HepG2 (cell line): ENCODE measurements at regions not wholly inside any gene's neighbourhood (a gene's known extent, or its start where the extent isn't known, plus 50 kb on each side); places are given as distances from the start of the nearest gene placed in this dataset.

ENCODE experiments used
- BRCA1 ChIP-seq: sonication (generic); formaldehyde crosslinking; IDR thresholded peaks from 2 replicates; pipeline ENCODE4 v1.4.0; 2020; ENCODE audit warnings: missing genetic modification reagents
- CBFB ChIP-seq: sonication (generic); formaldehyde crosslinking; IDR thresholded peaks from 2 replicates; pipeline ENCODE4 v1.4.0; 2020; ENCODE audit warnings: missing genetic modification reagents
- GRHL1 ChIP-seq: sonication (generic); formaldehyde crosslinking; conservative IDR thresholded peaks from 2 replicates; pipeline ENCODE4 v1.8.0; 2022; ENCODE audit warnings: missing genetic modification reagents
- HOMEZ ChIP-seq: IDR thresholded peaks from 2 replicates; pipeline ENCODE4 v1.6.1; 2016; ENCODE audit warnings: low read depth
- MBNL3 ChIP-seq: fragments of 250-450 bp; sonication (Bioruptor Pico); conservative IDR thresholded peaks from 2 replicates; pipeline ENCODE4 v1.8.0; 2022; ENCODE audit warnings: mild to moderate bottlenecking, inconsistent platforms
- MXD1 ChIP-seq: sonication (generic); formaldehyde crosslinking; IDR thresholded peaks from 2 replicates; pipeline ENCODE4 v1.4.0; 2020; ENCODE audit warnings: mild to moderate bottlenecking, missing genetic modification reagents
- MYC ChIP-seq: sonication (generic); formaldehyde crosslinking; IDR thresholded peaks from 2 replicates; pipeline ENCODE4 v1.9.0; 2021; ENCODE audit warnings: missing genetic modification reagents, borderline replicate concordance
- NR2F2 ChIP-seq: IDR thresholded peaks from 2 replicates; pipeline ENCODE4 v1.6.1; 2012; ENCODE audit warnings: low read depth, inconsistent platforms, borderline replicate concordance
- NR2F6 ChIP-seq, 2 experiments: IDR thresholded peaks; 2 replicates each; pipeline ENCODE4 v1.6.1; 2016; ENCODE audit warnings: antibody characterized with exemption in 1 of 2, mild to moderate bottlenecking in 1 of 2
- SIX4 ChIP-seq: sonication (generic); formaldehyde crosslinking; IDR thresholded peaks from 2 replicates; pipeline ENCODE4 v1.4.0; 2020; ENCODE audit warnings: missing genetic modification reagents
- SMYD3 ChIP-seq: sonication (generic); formaldehyde crosslinking; IDR thresholded peaks from 2 replicates; pipeline ENCODE4 v1.8.1; 2023; ENCODE audit warnings: mild to moderate bottlenecking, missing genetic modification reagents
- SOX5 ChIP-seq: IDR thresholded peaks from 2 replicates; pipeline ENCODE4 v1.6.1; 2016; ENCODE audit warnings: borderline replicate concordance
- YY1 ChIP-seq: IDR thresholded peaks from 2 replicates; pipeline ENCODE4 v1.6.1; 2011; ENCODE audit warnings: low read length, low read depth, moderate library complexity, mild to moderate bottlenecking; ENCODE audit not compliant: insufficient read depth, insufficient replicate concordance
- ZNF431 ChIP-seq: sonication (generic); formaldehyde crosslinking; IDR thresholded peaks from 2 replicates; pipeline ENCODE4 v1.9.0; 2022; ENCODE audit warnings: missing genetic modification reagents, low read depth, mild to moderate bottlenecking, borderline replicate concordance
- TF ChIP-seq, protein P1 (sequence below), 2 experiments: fragments of 450-650 bp in 1 of 2; sonication (generic) in 1 of 2; formaldehyde crosslinking in 1 of 2; IDR thresholded peaks; 2 replicates each; pipeline versions ENCODE4 v1.6.1 to v1.8.0; 2016 to 2022; ENCODE audit warnings: antibody characterized with exemption in 1 of 2, mild to moderate bottlenecking in 1 of 2, missing genetic modification reagents in 1 of 2
- TF ChIP-seq, protein P2 (sequence below): sonication (generic); formaldehyde crosslinking; conservative IDR thresholded peaks from 2 replicates; pipeline ENCODE4 v1.5.0; 2020; ENCODE audit warnings: missing genetic modification reagents

- TF ChIP-seq, protein P1, sequence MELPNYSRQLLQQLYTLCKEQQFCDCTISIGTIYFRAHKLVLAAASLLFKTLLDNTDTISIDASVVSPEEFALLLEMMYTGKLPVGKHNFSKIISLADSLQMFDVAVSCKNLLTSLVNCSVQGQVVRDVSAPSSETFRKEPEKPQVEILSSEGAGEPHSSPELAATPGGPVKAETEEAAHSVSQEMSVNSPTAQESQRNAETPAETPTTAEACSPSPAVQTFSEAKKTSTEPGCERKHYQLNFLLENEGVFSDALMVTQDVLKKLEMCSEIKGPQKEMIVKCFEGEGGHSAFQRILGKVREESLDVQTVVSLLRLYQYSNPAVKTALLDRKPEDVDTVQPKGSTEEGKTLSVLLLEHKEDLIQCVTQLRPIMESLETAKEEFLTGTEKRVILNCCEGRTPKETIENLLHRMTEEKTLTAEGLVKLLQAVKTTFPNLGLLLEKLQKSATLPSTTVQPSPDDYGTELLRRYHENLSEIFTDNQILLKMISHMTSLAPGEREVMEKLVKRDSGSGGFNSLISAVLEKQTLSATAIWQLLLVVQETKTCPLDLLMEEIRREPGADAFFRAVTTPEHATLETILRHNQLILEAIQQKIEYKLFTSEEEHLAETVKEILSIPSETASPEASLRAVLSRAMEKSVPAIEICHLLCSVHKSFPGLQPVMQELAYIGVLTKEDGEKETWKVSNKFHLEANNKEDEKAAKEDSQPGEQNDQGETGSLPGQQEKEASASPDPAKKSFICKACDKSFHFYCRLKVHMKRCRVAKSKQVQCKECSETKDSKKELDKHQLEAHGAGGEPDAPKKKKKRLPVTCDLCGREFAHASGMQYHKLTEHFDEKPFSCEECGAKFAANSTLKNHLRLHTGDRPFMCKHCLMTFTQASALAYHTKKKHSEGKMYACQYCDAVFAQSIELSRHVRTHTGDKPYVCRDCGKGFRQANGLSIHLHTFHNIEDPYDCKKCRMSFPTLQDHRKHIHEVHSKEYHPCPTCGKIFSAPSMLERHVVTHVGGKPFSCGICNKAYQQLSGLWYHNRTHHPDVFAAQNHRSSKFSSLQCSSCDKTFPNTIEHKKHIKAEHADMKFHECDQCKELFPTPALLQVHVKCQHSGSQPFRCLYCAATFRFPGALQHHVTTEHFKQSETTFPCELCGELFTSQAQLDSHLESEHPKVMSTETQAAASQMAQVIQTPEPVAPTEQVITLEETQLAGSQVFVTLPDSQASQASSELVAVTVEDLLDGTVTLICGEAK (IDR thresholded peaks at IDR 0.05) = peak; percentile 74
- TF ChIP-seq, protein P1 (CRISPR knock-in tag; IDR thresholded peaks at IDR 0.05) = peak; percentile 97
- TF ChIP-seq YY1 (no peak), MXD1 (CRISPR knock-in tag) (no peak), NR2F6 (IDR thresholded peaks at IDR 0.05) (peak; percentile 66), NR2F6 (CRISPR knock-in tag; IDR thresholded peaks at IDR 0.05) (peak; percentile 66), ZNF431 (CRISPR knock-in tag) (no peak), NR2F2 (no peak), MYC (CRISPR knock-in tag) (no peak), MBNL3 (CRISPR knock-in tag) (no peak), CBFB (CRISPR knock-in tag) (no peak), SMYD3 (CRISPR knock-in tag) (no peak), GRHL1 (CRISPR knock-in tag) (no peak), SIX4 (CRISPR knock-in tag) (peak; percentile 57; the same call in 1 of the 2 replicates), BRCA1 (CRISPR knock-in tag) (no peak), SOX5 (CRISPR knock-in tag) (peak; percentile 74; the same call in 1 of the 2 replicates), HOMEZ (CRISPR knock-in tag) (no peak)
- TF ChIP-seq, protein P2, sequence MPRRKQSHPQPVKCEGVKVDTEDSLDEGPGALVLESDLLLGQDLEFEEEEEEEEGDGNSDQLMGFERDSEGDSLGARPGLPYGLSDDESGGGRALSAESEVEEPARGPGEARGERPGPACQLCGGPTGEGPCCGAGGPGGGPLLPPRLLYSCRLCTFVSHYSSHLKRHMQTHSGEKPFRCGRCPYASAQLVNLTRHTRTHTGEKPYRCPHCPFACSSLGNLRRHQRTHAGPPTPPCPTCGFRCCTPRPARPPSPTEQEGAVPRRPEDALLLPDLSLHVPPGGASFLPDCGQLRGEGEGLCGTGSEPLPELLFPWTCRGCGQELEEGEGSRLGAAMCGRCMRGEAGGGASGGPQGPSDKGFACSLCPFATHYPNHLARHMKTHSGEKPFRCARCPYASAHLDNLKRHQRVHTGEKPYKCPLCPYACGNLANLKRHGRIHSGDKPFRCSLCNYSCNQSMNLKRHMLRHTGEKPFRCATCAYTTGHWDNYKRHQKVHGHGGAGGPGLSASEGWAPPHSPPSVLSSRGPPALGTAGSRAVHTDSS (CRISPR knock-in tag) = no peak
Observed at GRCh38 chr18:5787936-5788335, 107.4 kb downstream of the TMEM200C start (continued).
